Right forelimb (tissue), 1 donor: ENCODE measurements at regions not wholly inside any gene's neighbourhood (a gene's known extent, or its start where the extent isn't known, plus 50 kb on each side); places are given as distances from the start of the nearest gene placed in this dataset.
A peak's percentile ranks its signal among the peaks of the same experiment; 100 is the strongest.

ENCODE experiments used
- DNase-seq: peaks from one replicate; pipeline ENCODE4 v3.0.0-alpha.2; 2018

DNA sequence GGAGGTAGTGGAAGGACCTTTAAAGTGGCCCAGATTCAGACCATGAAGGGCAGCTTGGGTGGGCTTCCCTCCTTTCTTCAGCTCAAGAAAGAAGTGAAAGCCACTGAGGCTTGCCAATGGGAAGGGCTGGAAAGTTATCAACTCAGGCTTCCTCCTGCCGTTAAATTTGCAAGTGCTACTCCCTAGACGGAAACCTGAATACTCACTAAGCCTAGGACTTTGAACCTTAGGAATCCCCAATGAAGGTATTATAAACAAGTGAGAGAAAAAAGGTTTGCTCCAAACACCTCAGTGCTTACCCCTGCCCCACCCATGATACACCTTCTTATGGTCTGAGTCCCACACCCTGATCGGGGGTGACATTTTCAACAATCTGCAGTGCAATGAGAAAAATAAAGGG lies 396.4 kb downstream of the SHQ1 start:
- DNase-seq, result no peak

DNA sequence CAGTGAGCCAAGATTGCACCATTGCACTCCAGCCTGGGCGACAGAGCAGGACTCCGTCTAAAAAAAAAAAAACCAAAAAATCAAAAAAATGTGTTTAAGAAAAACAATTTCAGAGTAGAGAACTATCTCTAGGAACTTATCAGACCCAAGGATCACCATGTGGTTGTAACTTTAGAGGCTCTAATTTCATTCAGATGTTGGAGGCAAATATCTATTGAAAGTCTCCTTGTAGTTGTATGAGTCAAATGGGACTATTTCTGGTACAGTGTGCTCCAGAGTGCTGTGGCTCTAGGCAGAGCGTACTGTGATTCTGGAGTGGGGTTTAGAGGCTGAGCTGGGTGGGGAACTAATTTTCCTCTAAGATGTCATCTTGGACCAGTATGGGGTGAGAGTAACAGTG lies 398.7 kb downstream of the SHQ1 start:
- no peak for DNase-seq

DNA sequence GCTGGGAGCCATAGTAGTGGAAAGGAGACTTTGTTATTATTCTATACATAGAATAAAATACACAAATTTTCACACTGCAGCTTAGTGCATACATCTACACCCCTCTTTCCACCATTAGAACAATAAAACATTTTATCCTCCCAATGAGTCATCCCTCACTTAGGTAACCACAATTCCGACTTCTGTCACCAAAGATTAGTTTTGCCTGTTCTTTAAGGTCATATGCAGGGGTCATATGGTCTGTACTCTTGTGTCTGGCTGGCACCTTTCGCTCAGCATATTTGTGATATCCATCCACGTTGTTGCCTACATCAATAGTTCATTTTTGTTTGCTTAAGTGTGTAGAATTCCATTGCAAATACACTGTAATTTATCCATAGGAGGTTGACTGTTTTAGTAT lies 399.4 kb downstream of the SHQ1 start:
- DNase-seq, result no peak

DNA sequence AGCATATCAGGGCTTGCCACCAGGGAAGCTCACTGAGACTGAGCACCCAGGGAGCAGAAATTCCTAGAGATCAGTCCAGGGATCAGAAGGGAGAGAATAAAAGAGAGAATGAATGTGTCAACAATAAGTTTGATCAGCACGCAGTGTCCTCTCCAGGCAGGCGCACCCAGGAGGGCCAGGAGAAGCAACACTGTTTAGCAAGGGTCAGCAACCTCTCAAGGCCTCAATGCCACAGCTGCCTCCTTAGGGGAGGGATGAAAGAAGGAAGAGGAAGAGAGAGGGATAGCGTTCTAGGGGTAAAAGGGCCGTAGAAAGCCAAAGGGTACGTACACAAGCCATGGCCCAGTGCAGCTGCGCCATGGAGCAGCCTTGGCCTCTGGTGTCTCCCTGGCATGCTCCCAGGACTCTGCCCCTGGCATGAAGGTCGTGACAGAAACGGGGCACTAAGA lies 399.8 kb downstream of the SHQ1 start:
- no peak for DNase-seq

DNA sequence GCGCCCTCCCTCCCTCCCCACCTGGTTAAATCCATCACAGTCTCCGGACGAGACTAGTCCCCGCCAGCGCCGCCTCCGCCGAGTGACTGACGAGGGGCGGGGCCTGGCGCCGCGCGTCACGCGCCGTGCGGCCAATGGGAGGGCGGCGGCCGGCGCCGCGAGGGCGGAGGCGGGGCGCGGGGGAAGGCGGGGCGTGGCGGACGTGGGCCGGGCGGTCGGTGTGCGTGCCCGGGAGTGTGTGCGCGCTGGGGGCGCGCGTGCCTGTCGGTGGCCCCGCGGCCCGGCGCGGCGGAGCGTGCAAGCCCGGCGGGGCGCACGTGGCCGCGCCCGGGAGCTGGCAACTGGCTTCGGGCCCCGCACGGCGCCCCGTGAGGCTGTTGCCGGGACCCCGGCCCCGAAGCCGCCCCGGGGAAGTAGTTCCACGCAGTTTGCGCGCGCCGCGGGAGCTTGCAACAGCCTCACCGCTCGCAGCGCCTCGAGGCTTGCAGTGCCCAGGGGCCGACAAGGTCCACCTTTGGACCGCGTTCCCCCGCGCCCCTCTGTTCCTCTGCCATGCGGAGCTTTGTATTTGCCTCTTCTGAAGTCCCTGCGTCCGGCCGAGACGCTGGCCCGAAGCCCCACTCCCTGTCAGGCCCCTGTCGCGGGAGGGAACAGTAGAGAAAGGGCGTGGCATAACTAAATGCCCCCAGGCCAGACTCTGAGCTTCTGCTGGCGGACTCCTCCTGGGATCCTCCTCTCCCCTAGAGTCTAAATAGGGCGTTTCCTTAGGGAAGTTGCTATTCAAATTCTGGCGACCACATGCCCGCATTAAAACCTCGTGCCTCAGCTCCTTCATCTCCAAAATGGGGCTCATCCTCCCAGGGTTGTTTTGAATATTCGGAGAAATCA lies 400.9 kb downstream of the SHQ1 start:
- peak; percentile 96 for DNase-seq

GRCh38 chr3:72446218-72447058 lies 401.8 kb downstream of the SHQ1 start, which contains the start of gene RYBP:
Gene RYBP (minus strand): TSS chr3:72446621.
- DNase-seq, result no peak

GRCh38 chr3:72445827-72446217 lies 402.4 kb downstream of the SHQ1 start:
- no peak for DNase-seq

GRCh38 chr3:72444656-72445223 lies 403.5 kb downstream of the SHQ1 start:
- DNase-seq, result no peak

GRCh38 chr3:72442759-72443158 lies 405.5 kb downstream of the SHQ1 start:
- DNase-seq, result no peak

DNA sequence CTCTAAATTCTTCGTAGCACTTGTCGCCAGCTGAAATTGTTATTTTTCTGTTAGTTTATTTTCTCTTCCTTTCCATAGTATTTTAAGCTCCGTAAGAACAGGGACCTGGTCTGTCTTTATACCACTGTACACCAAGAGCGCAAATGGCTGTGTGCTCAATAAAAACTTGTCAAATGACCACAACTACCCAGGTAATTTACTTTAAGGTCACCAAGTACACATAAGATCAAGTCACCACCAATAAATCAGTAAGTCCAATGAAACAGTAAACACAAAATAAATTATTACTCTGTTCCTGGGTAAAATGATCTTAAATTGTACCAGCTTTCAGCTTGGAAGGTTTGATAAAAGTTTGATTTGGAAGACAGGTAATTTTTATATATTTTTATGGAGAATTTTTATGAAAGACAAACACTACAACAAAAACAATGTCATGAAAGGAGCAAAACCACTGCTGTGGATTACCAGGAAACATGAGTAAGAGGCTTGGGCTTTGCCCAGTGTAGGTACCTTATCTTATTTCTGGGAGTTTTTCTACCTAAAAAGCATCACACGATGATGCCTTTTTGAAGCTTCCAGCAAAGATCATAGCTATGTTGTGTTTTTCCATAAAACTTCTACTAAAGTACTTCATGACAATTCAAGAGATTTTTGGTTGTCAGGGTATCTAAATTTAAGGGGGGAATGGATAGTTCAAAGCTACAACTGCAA lies 406.8 kb downstream of the SHQ1 start:
- no peak for DNase-seq

DNA sequence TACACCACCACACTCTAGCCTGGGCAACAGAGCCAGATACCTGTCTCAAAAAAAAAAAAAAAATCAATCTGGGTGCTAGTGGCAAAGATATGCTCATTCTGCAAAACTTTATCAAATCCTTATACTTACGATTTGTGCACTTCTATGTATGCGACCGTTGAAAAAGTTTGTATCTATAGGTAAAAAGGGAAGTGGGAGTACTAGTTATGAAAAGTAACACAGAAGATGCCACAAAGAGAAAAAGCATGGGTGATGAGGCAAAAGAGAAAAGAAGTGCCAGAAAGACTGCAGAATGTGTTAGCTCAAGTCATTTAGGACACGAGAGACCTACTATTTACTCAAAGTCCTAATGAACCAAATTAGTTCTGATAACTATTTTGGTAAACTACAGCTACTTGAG lies 407.8 kb downstream of the SHQ1 start:
- no peak for DNase-seq

- no peak for DNase-seq
Observed at GRCh38 chr3:72439321-72440183, 408.7 kb downstream of the SHQ1 start.

- DNase-seq, result no peak
Observed at GRCh38 chr3:72437661-72438406, 410.4 kb downstream of the SHQ1 start.

- DNase-seq, result no peak
Observed at GRCh38 chr3:72436863-72437592, 411.2 kb downstream of the SHQ1 start.

GRCh38 chr3:72434296-72434695 lies 413.9 kb downstream of the SHQ1 start:
- DNase-seq, result no peak

- no peak for DNase-seq
Observed at GRCh38 chr3:72432246-72432645, 416.0 kb downstream of the SHQ1 start.

GRCh38 chr3:72429589-72430353 lies 418.5 kb downstream of the SHQ1 start:
- DNase-seq, result no peak

- DNase-seq, result no peak
Observed at GRCh38 chr3:72428803-72429202, 419.4 kb downstream of the SHQ1 start.

GRCh38 chr3:72427624-72428023 lies 420.6 kb downstream of the SHQ1 start:
- no peak for DNase-seq
